Endothelial cell of umbilical vein (primary cell): ENCODE measurements at regions not wholly inside any gene's neighbourhood (a gene's known extent, or its start where the extent isn't known, plus 50 kb on each side); places are given as distances from the start of the nearest gene placed in this dataset.

Experiments
- BruUV-seq: library from RNA; stranded (reverse); fragments of 400-500 nt; replicated peaks from 2 replicates; lab custom pipeline; 2021; lab: Mats Ljungman, UMichigan
- CTCF ChIA-PET: fragments of 300-600, 350-600 bp; sonication (Branson Sonifier 250); formaldehyde crosslinking; loops from one replicate; lab custom pipeline; 2021; ENCODE audit warnings: antibody characterized with exemption, inconsistent platforms; lab: Charles Lee
- POLR2A ChIA-PET: fragments of 300-600, 350-600 bp; sonication (Branson Sonifier 250); formaldehyde crosslinking; loops from one replicate; lab custom pipeline; 2021; ENCODE audit warnings: antibody characterized with exemption, inconsistent platforms; lab: Charles Lee
- DNase-seq: peaks from one replicate; pipeline ENCODE4 v3.0.0-alpha.2; 2011; ENCODE audit warnings: low read depth, low spot score
- FAIRE-seq: peaks from 2 replicates; lab custom pipeline; 2011; peaks lifted over from hg19 to GRCh38; lab: Jason Lieb, UNC
- H2AFZ ChIP-seq: 2 replicates; pipeline ENCODE4 v1.6.0; 2012; ENCODE audit warnings: low read depth, low read length, control low read depth, inconsistent platforms
- H3K27ac ChIP-seq: 2 replicates; pipeline ENCODE4 v1.5.1; 2011; ENCODE audit warnings: low read depth, mild to moderate bottlenecking, control low read depth, low read length, moderate library complexity; ENCODE audit not compliant: insufficient read depth
- H3K27me3 ChIP-seq, 2 experiments: 2 replicates each; pipeline versions ENCODE4 v1.6.0 to v1.6.1; 2011; ENCODE audit warnings: low read length in 2 of 2, mixed read lengths in 1 of 2; ENCODE audit not compliant: control insufficient read depth in 2 of 2, insufficient read depth in 2 of 2
- H3K36me3 ChIP-seq, 2 experiments: 2 replicates in 1 of 2; 3 replicates in 1 of 2; pipeline ENCODE4 v1.5.1; 2011; ENCODE audit warnings: low read length in 2 of 2, mild to moderate bottlenecking in 1 of 2, moderate library complexity in 1 of 2; ENCODE audit not compliant: control insufficient read depth in 2 of 2, insufficient read depth in 2 of 2; ENCODE audit errors: extremely low read depth in 1 of 2
- H3K4me1 ChIP-seq: 3 replicates; pipeline ENCODE4 v1.5.1; 2011; ENCODE audit warnings: mild to moderate bottlenecking, low read length; ENCODE audit not compliant: control insufficient read depth, insufficient read depth; ENCODE audit errors: extremely low read depth
- H3K4me2 ChIP-seq: 2 replicates; pipeline ENCODE4 v1.6.1; 2011; ENCODE audit warnings: low read length, control low read depth, mixed read lengths; ENCODE audit not compliant: insufficient read depth
- H3K4me3 ChIP-seq, 3 experiments: fragments of 200-600 bp in 1 of 3; sonication (generic), shearing (Covaris generic) in 1 of 3; replicated peaks in 1 of 3; 2 replicates each; pipeline ENCODE4 v1.5.1; 2011 to 2016; ENCODE audit warnings: control low read depth in 3 of 3, low read length in 3 of 3, mild to moderate bottlenecking in 2 of 3, inconsistent platforms in 1 of 3, low read depth in 1 of 3, moderate library complexity in 1 of 3; ENCODE audit not compliant: insufficient read depth in 1 of 3
- H3K79me2 ChIP-seq: 2 replicates; pipeline ENCODE4 v1.6.0; 2012; ENCODE audit warnings: low read length, inconsistent platforms; ENCODE audit not compliant: control insufficient read depth, insufficient read depth
- H3K9ac ChIP-seq: replicated peaks from 2 replicates; pipeline ENCODE3; 2011; ENCODE audit warnings: low read length, control low read depth; ENCODE audit not compliant: insufficient read depth; ENCODE audit errors: extremely low read depth
- H3K9me1 ChIP-seq: replicated peaks from 3 replicates; pipeline ENCODE4 v1.6.0; 2011; ENCODE audit warnings: mild to moderate bottlenecking, low read length; ENCODE audit not compliant: control insufficient read depth, insufficient read depth; ENCODE audit errors: extremely low read depth
- H3K9me3 ChIP-seq: replicated peaks from 2 replicates; pipeline ENCODE4 v1.5.1; 2012; ENCODE audit warnings: low read length, inconsistent platforms; ENCODE audit not compliant: control insufficient read depth, insufficient read depth
- H4K20me1 ChIP-seq: replicated peaks from 2 replicates; pipeline ENCODE3; 2011; ENCODE audit warnings: mild to moderate bottlenecking, low read length; ENCODE audit not compliant: control insufficient read depth, insufficient read depth; ENCODE audit errors: extremely low read depth
- CTCF ChIP-seq, 2 donors: IDR thresholded peaks; 1 replicate in 1 of 2; 2 replicates in 1 of 2; pipeline ENCODE4 v1.5.1; 2011; ENCODE audit warnings: low read length in 2 of 2, mild to moderate bottlenecking in 2 of 2, moderate library complexity in 2 of 2, control low read depth in 1 of 2, inconsistent platforms in 1 of 2, low read depth in 1 of 2; ENCODE audit not compliant: insufficient read depth in 1 of 2; ENCODE audit errors: extremely low read depth in 1 of 2
- EZH2 ChIP-seq: IDR thresholded peaks from 2 replicates; pipeline ENCODE4 v1.6.1; 2012; ENCODE audit warnings: borderline replicate concordance, low read depth, mild to moderate bottlenecking, moderate library complexity, low read length, inconsistent platforms; ENCODE audit not compliant: severe bottlenecking
- FOS ChIP-seq: IDR thresholded peaks from 2 replicates; pipeline ENCODE4 v1.6.1; 2011; ENCODE audit warnings: mild to moderate bottlenecking, low read length, moderate library complexity, borderline replicate concordance; ENCODE audit not compliant: insufficient read depth
- GATA2 ChIP-seq: IDR thresholded peaks from 2 replicates; pipeline ENCODE4 v1.7.0; 2011; ENCODE audit warnings: low read depth, mild to moderate bottlenecking, moderate library complexity, mixed read lengths, low read length; ENCODE audit not compliant: insufficient read length, insufficient read depth
- JUN ChIP-seq: IDR thresholded peaks from 2 replicates; pipeline ENCODE4 v1.6.1; 2011; ENCODE audit warnings: borderline replicate concordance, low read depth; ENCODE audit not compliant: insufficient read length, insufficient read depth
- MAX ChIP-seq: IDR thresholded peaks from 2 replicates; pipeline ENCODE4 v1.6.1; 2011; ENCODE audit not compliant: insufficient read depth, insufficient read length
- MYC ChIP-seq: IDR thresholded peaks from one replicate; pipeline ENCODE4 v1.6.1; 2011; ENCODE audit warnings: mild to moderate bottlenecking, low read depth, low read length
- POLR2A ChIP-seq: IDR thresholded peaks from 2 replicates; pipeline ENCODE4 v1.6.1; 2012; ENCODE audit warnings: low read depth, mild to moderate bottlenecking, control low read depth, low read length
- POLR2AphosphoS5 ChIP-seq: IDR thresholded peaks from 2 replicates; pipeline ENCODE4 v1.6.1; 2012; ENCODE audit warnings: low read depth, mild to moderate bottlenecking, control low read depth, low read length, moderate library complexity; ENCODE audit not compliant: insufficient read depth
- dilution Hi-C: fragments of 300-500 bp; cut with MboI; formaldehyde crosslinking; loops from one replicate; pipeline ENCODE4 v1.15.0; 2019; ENCODE audit warnings: low sequenced_read_pairs; ENCODE audit not compliant: extremely low pct_ligation_motif_present
- intact Hi-C: fragments of 100-400 bp; cut with micrococcal nuclease; formaldehyde crosslinking; loops from one replicate; pipeline ENCODE4 v1.10.0; 2022

- no TSS peak for BruUV-seq
- Histone ChIP-seq H3K27ac (no peak overlapping the region), H3K36me3 (no peaks in the 10 kb centered on the region), H3K9me1 (no peaks in the 10 kb centered on the region), H3K4me2 (no peak overlapping the region), H4K20me1 (no peaks in the 10 kb centered on the region), H3K4me1 (no peaks in the 10 kb centered on the region), H3K4me3 (no peak overlapping the region), H2AFZ (no peak overlapping the region), H3K79me2 (no peaks in the 10 kb centered on the region), H3K9ac (no peak overlapping the region), H3K9me3 (peaks cover 5% of the 10 kb centered on the region), H3K27me3 (no peaks in the 10 kb centered on the region)
- intact Hi-C loops, result no loop called here
- dilution Hi-C loops, result no loop called here
- TF ChIP-seq POLR2AphosphoS5, result no peak
- TF ChIP-seq JUN, result no peak
- no peak for TF ChIP-seq POLR2A
- no peak for TF ChIP-seq GATA2
- TF ChIP-seq MAX, result no peak
- TF ChIP-seq FOS, result no peak
- TF ChIP-seq EZH2, result no peak
- TF ChIP-seq CTCF (IDR thresholded peaks at IDR 0.05; ENCODE audit: extremely low read depth in 1 of 2, insufficient read depth in 1 of 2, low read depth in 1 of 2, low read length in 2 of 2), result no peak
- no peak for TF ChIP-seq MYC
- CTCF ChIA-PET, result no interaction called here
- POLR2A ChIA-PET, result no interaction called here
- FAIRE-seq (no peak), DNase-seq (no peak)
Measured at GRCh38 chr4:179855469-179855868, 2387.7 kb upstream of the TENM3 start.
